ENCODE measurements at regions not wholly inside any gene's neighbourhood (a gene's known extent, or its start where the extent isn't known, plus 50 kb on each side); places are given as distances from the start of the nearest gene placed in this dataset.

GRCh38 chr20:22004946-22005345, 299.5 kb downstream of the PAX1 start:
- no peak for TF ChIP-seq CTCF (conservative IDR thresholded peaks at IDR 0.05)
- Histone ChIP-seq H2BK15ac (ENCODE audit: low read depth, low read length) (no peak overlapping the region), H3K18ac (ENCODE audit: insufficient read length, low read depth, low read length) (no peak overlapping the region), H3K4me1 (ENCODE audit: insufficient read depth, low read length) (no peaks in the 10 kb centered on the region), H3K4me2 (ENCODE audit: insufficient read depth, insufficient read length, low read length) (no peak overlapping the region), H3K23ac (ENCODE audit: insufficient read length, low read depth, low read length) (no peak overlapping the region), H3K9ac (ENCODE audit: extremely low read depth, insufficient read length, low read length) (no peak overlapping the region), H3K9me3 (ENCODE audit: control insufficient read depth, low read depth, low read length) (no peaks in the 10 kb centered on the region), H3K4ac (ENCODE audit: low read depth, low read length) (no peak overlapping the region), H4K20me1 (ENCODE audit: control insufficient read depth, insufficient read depth, insufficient read length) (no peaks in the 10 kb centered on the region), H2AFZ (ENCODE audit: low read length) (no peak overlapping the region), H3K23me2 (ENCODE audit: insufficient read length, low read depth, low read length, poor library complexity, severe bottlenecking) (no peaks in the 10 kb centered on the region), H2BK20ac (ENCODE audit: low read depth, low read length, poor library complexity, severe bottlenecking) (no peak overlapping the region), H3K14ac (ENCODE audit: insufficient read depth, low read length) (no peak overlapping the region), H3K27ac (ENCODE audit: insufficient read length, low read depth, low read length) (no peak overlapping the region), H3K79me2 (ENCODE audit: insufficient read depth, low read length) (no peaks in the 10 kb centered on the region), H4K8ac (replicated peaks; ENCODE audit: insufficient read length, low read depth, low read length) (no peak overlapping the region), H3K27me3 (ENCODE audit: insufficient read depth, low read length) (no peaks in the 10 kb centered on the region), H3T11ph (ENCODE audit: low read length) (no peak overlapping the region), H2BK5ac (ENCODE audit: insufficient read length, low read length) (no peak overlapping the region), H2AK5ac (ENCODE audit: insufficient read length, low read length) (no peak overlapping the region), H2BK120ac (ENCODE audit: low read depth, low read length, poor library complexity, severe bottlenecking) (no peak overlapping the region), H3K79me1 (ENCODE audit: insufficient read depth, low read depth, low read length, poor library complexity, severe bottlenecking) (no peaks in the 10 kb centered on the region), H4K91ac (ENCODE audit: insufficient read length, low read depth, low read length) (no peak overlapping the region), H4K5ac (ENCODE audit: insufficient read length, low read depth, low read length) (no peak overlapping the region), H2BK12ac (ENCODE audit: insufficient read length, low read depth, low read length) (no peak overlapping the region), H3K56ac (ENCODE audit: insufficient read length, low read depth, low read length) (no peak overlapping the region)
- H3K4me1 Mint-ChIP-seq = no peaks in the 10 kb centered on the region
- H3K4me3 Mint-ChIP-seq = no peak overlapping the region
- no peak for DNase-seq
- peaks cover 2% of the 10 kb centered on the region; the same call in 1 of the 2 replicates for H3K27me3 Mint-ChIP-seq (ENCODE audit: low read depth)
- peaks cover 14 to 15% of the 10 kb centered on the region in 2 experiments for H3K9me3 Mint-ChIP-seq
- WGBS (ENCODE audit: extremely low coverage, insufficient read length, low lambda C conversion rate) = no CpG with 5 or more reads among the region's 2 CpGs
- H3K27ac Mint-ChIP-seq = no peak overlapping the region
- peaks cover 5 to 12% (median 7%) of the 10 kb centered on the region in 3 experiments; a peak in 6 of 7 replicates for H3K36me3 Mint-ChIP-seq (ENCODE audit: insufficient read depth in 1 of 3, low read depth in 3 of 3)

Data from H9 (cell line).